Adrenal gland (tissue), 9 donors: ENCODE measurements at regions not wholly inside any gene's neighbourhood (a gene's known extent, or its start where the extent isn't known, plus 50 kb on each side); places are given as distances from the start of the nearest gene placed in this dataset.

ENCODE experiments used
- DNase-seq, 7 donors: peaks; one replicate each; pipeline ENCODE4 v3.0.0-alpha.2; 2019 to 2020
- H3K27ac ChIP-seq, 5 donors: fragments of 200-600 bp; sonication (generic) in 4 of 5; 1 replicate in 3 of 5; 2 replicates in 2 of 5; pipeline versions ENCODE4 v1.5.1 to v1.8.0; 2016 to 2020; ENCODE audit warnings: mild to moderate bottlenecking in 1 of 5
- H3K27me3 ChIP-seq: fragments of 200-600 bp; 2 replicates; pipeline ENCODE4 v1.8.0; 2021
- H3K36me3 ChIP-seq, 2 donors: fragments of 200-600 bp; replicated peaks in 1 of 2; 1 replicate in 1 of 2; 2 replicates in 1 of 2; pipeline versions ENCODE4 v1.5.1 to v1.8.0; 2018 to 2022
- H3K4me1 ChIP-seq, 2 donors: fragments of 200-600 bp; replicated peaks in 1 of 2; 1 replicate in 1 of 2; 2 replicates in 1 of 2; pipeline versions ENCODE4 v1.5.1 to v1.8.0; 2018 to 2021
- H3K4me3 ChIP-seq, 4 donors: fragments of 200-600 bp; sonication (generic) in 3 of 4; one replicate each; pipeline ENCODE4 v1.5.1; 2016 to 2018
- H3K9me3 ChIP-seq, 3 donors: fragments of 200-600 bp; sonication (generic) in 1 of 3; replicated peaks in 1 of 3; 1 replicate in 2 of 3; 2 replicates in 1 of 3; pipeline versions ENCODE4 v1.5.1 to v1.8.0; 2016 to 2021
- POLR2A ChIP-seq, 2 donors: fragments of 450-650 bp; IDR thresholded peaks; one replicate each; pipeline ENCODE4 v1.6.1; 2017; ENCODE audit warnings: antibody characterized with exemption in 2 of 2, mild to moderate bottlenecking in 2 of 2, moderate library complexity in 1 of 2
- WGBS, 4 donors: extraction: QIAGEN DNeasy Blood & Tissue Kit in 2 of 4; methylation state at CpG; one replicate each; pipeline versions ENCODE4 v1.1.5 to v1.1.7; 2013 to 2017; 5-methylcytosine and 5-hydroxymethylcytosine counted together
- intact Hi-C, 2 donors: fragments of 100-400 bp; cut with DNase I; formaldehyde crosslinking; loops; one replicate each; pipeline versions ENCODE4 v1.14.1 to v1.15.0; 2022 to 2023
- TF ChIP-seq, protein P1 (sequence below), 6 experiments: fragments of 450-650 bp in 4 of 6; fragments of 200-600 bp in 2 of 6; sonication (generic) in 1 of 6; IDR thresholded peaks; 1 replicate in 5 of 6; 2 replicates in 1 of 6; pipeline versions ENCODE4 v1.5.1 to v1.8.0; 2016 to 2021; ENCODE audit warnings: antibody characterized with exemption in 6 of 6, mild to moderate bottlenecking in 2 of 6, moderate library complexity in 1 of 6
- donor health status: healthy with polysubstance abuse.
- donor health status: Bipolar disorder and iron deficiency.
- donor health status: DM: yes; HTN: yes; CAD: no.
- donor health status: DM: no; HTN: no; CAD: no.
- donor health status: DM: no; HTN: no; CAD: no.

DNA sequence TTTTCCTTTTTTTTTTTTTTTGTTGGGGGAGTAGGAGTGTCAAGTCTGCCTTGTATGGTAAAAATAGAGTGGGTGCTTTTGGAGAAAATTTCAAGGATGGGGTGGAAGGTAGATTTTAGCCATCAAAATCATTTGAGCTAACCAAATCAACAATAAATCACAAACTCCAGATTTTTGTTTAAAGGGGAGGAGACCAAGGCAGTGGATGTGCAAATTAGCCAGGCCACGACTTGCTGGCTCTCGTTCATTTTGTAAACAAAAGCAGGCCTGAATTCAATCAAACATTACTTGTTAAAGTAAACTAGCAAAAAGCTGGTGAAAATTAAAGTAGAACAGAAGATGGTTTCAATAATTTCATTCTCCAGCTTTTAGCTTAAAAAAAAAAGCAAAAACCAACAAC lies 387.2 kb downstream of the BMP4 start:
- Histone ChIP-seq H3K27ac (no peak overlapping the region), H3K36me3 (no peaks in the 10 kb centered on the region), H3K9me3 (no peaks in the 10 kb centered on the region), H3K4me3 (no peak overlapping the region), H3K4me1 (no peaks in the 10 kb centered on the region), H3K27me3 (no peaks in the 10 kb centered on the region)
- intact Hi-C loops = no loop called here
- 78 to 91% (median 86%) methylated on average over 2 of the region's 2 CpGs for WGBS, 4 donors
- no peak for DNase-seq
- TF ChIP-seq, protein P1, sequence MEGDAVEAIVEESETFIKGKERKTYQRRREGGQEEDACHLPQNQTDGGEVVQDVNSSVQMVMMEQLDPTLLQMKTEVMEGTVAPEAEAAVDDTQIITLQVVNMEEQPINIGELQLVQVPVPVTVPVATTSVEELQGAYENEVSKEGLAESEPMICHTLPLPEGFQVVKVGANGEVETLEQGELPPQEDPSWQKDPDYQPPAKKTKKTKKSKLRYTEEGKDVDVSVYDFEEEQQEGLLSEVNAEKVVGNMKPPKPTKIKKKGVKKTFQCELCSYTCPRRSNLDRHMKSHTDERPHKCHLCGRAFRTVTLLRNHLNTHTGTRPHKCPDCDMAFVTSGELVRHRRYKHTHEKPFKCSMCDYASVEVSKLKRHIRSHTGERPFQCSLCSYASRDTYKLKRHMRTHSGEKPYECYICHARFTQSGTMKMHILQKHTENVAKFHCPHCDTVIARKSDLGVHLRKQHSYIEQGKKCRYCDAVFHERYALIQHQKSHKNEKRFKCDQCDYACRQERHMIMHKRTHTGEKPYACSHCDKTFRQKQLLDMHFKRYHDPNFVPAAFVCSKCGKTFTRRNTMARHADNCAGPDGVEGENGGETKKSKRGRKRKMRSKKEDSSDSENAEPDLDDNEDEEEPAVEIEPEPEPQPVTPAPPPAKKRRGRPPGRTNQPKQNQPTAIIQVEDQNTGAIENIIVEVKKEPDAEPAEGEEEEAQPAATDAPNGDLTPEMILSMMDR (IDR thresholded peaks at IDR 0.05) = no peak
- no peak for TF ChIP-seq POLR2A (IDR thresholded peaks at IDR 0.05)

DNA sequence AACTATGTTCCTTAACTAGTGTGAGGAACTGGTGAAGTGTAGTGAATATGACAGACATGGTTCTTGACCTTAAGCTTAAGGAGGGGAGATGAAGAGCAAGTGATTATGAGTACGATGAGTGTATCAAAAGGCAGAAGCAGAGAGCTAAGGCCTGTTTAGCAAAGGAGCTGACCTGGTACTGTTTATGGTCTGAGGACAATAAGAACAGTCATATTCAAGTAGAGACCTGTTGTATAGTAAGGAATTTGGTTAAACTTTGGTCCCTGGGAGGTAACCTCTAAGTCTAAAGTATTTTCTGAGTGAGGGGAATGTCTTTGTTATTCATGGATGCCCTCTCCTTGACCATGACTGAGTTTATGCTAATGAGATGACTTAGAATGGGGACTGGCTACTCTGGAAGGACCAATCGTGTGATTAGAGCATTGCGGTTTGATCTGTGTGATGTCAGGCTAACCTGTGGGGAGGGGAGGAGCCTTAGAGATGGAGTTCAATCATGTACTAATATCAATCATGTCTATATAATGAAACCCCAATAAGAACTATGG lies 389.3 kb downstream of the BMP4 start:
- Histone ChIP-seq H3K9me3 (no peaks in the 10 kb centered on the region), H3K27me3 (no peaks in the 10 kb centered on the region), H3K4me3 (no peak overlapping the region), H3K27ac (no peak overlapping the region), H3K36me3 (no peaks in the 10 kb centered on the region), H3K4me1 (no peaks in the 10 kb centered on the region)
- DNase-seq = no peak
- no peak for TF ChIP-seq POLR2A (IDR thresholded peaks at IDR 0.05)
- TF ChIP-seq, protein P1 (IDR thresholded peaks at IDR 0.05) = no peak
- 84 to 90% (median 87%) methylated on average over 3 of the region's 3 CpGs for WGBS, 4 donors
- intact Hi-C loops = no loop called here

- Histone ChIP-seq H3K36me3 (no peaks in the 10 kb centered on the region), H3K4me1 (no peaks in the 10 kb centered on the region), H3K9me3 (no peaks in the 10 kb centered on the region), H3K27me3 (no peaks in the 10 kb centered on the region), H3K27ac (no peak overlapping the region), H3K4me3 (no peak overlapping the region)
- WGBS, 4 donors = 78 to 93% (median 90%) methylated on average over 1 of the region's 1 CpG
- DNase-seq = no peak
- intact Hi-C loops = no loop called here
- TF ChIP-seq, protein P1 (IDR thresholded peaks at IDR 0.05) = no peak
- no peak for TF ChIP-seq POLR2A (IDR thresholded peaks at IDR 0.05)
These were observed 391.8 kb downstream of the BMP4 start for GRCh38 chr14:53564870-53565269.

DNA sequence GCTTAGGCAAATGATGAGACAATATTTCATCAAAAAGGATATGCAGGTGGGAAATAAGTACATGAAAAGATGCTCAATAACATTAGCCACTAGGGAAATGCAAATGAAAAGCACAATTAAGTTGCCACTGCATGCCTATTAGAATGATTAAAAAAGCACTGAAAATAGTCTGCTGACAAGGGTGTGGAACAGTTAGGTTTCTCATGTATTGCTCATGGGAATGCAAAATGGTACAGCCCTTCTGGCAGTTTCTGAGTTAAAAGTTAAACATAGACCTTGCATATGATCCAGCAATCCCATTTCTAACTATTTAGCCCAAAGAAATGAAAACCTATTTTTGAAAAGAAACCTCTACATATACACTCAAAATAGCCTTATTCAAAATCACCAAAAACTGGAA lies 393.0 kb downstream of the BMP4 start:
- Histone ChIP-seq H3K27me3 (no peaks in the 10 kb centered on the region), H3K4me3 (no peak overlapping the region), H3K9me3 (no peaks in the 10 kb centered on the region), H3K36me3 (no peaks in the 10 kb centered on the region), H3K4me1 (no peaks in the 10 kb centered on the region), H3K27ac (no peak overlapping the region)
- intact Hi-C loops = no loop called here
- no peak for DNase-seq
- no peak for TF ChIP-seq POLR2A (IDR thresholded peaks at IDR 0.05)
- TF ChIP-seq, protein P1 (IDR thresholded peaks at IDR 0.05) = no peak
